Peyer's patch (tissue), 4 donors: ENCODE measurements at regions not wholly inside any gene's neighbourhood (a gene's known extent, or its start where the extent isn't known, plus 50 kb on each side); places are given as distances from the start of the nearest gene placed in this dataset.

Source experiments
- DNase-seq, 3 donors: peaks; one replicate each; pipeline ENCODE4 v3.0.0-alpha.2; 2017 to 2019
- H3K27ac ChIP-seq, 4 donors: fragments of 200-600 bp; sonication (generic); one replicate each; pipeline ENCODE4 v1.5.1; 2016 to 2019
- H3K27me3 ChIP-seq, 2 donors: fragments of 200-600 bp; sonication (generic); one replicate each; pipeline ENCODE4 v1.5.1; 2019
- H3K36me3 ChIP-seq, 3 donors: fragments of 200-600 bp; sonication (generic); one replicate each; pipeline ENCODE4 v1.5.1; 2016 to 2019
- H3K4me1 ChIP-seq, 4 donors: fragments of 200-600 bp; sonication (generic); one replicate each; pipeline ENCODE4 v1.5.1; 2016 to 2019
- H3K4me3 ChIP-seq, 4 donors: fragments of 200-600 bp; sonication (generic); 1 replicate in 3 of 4; 2 replicates in 1 of 4; pipeline ENCODE4 v1.5.1; 2016 to 2019; ENCODE audit warnings: mild to moderate bottlenecking in 1 of 4
- H3K9me3 ChIP-seq, 4 donors: fragments of 200-600 bp; sonication (generic); one replicate each; pipeline ENCODE4 v1.5.1; 2016 to 2019; ENCODE audit warnings: mild to moderate bottlenecking in 1 of 4
- CTCF ChIP-seq, 6 experiments: fragments of 450-650 bp in 4 of 6; fragments of 200-600 bp in 2 of 6; sonication (generic) in 1 of 6; IDR thresholded peaks; one replicate each; pipeline ENCODE4 v1.5.1; 2017 to 2019; ENCODE audit warnings: antibody characterized with exemption in 6 of 6, mild to moderate bottlenecking in 3 of 6, moderate library complexity in 1 of 6
- POLR2A ChIP-seq, 2 donors: fragments of 450-650 bp; IDR thresholded peaks; one replicate each; pipeline ENCODE4 v1.5.1; 2017; ENCODE audit warnings: antibody characterized with exemption in 2 of 2, mild to moderate bottlenecking in 2 of 2, moderate library complexity in 2 of 2

- Histone ChIP-seq H3K27me3 (no peaks in the 10 kb centered on the region), H3K27ac (no peak overlapping the region), H3K4me1 (no peaks in the 10 kb centered on the region), H3K36me3 (no peaks in the 10 kb centered on the region), H3K4me3 (no peak overlapping the region), H3K9me3 (no peaks in the 10 kb centered on the region)
- TF ChIP-seq POLR2A (IDR thresholded peaks at IDR 0.05) (no peak), CTCF (IDR thresholded peaks at IDR 0.05) (no peak)
- DNase-seq: no peak
Measured at GRCh38 chr11:134761386-134761785, 349.3 kb upstream of the B3GAT1 start.

- no peak for TF ChIP-seq POLR2A (IDR thresholded peaks at IDR 0.05)
- no peak for TF ChIP-seq CTCF (IDR thresholded peaks at IDR 0.05)
- H3K27me3 ChIP-seq: no peaks in the 10 kb centered on the region
- DNase-seq: no peak
Measured at GRCh38 chr11:134760957-134761356, 348.9 kb upstream of the B3GAT1 start.

GRCh38 chr11:134760299-134760698 is 348.3 kb upstream of the B3GAT1 start:
- no peak for DNase-seq
- H3K9me3 ChIP-seq: no peaks in the 10 kb centered on the region
- H3K36me3 ChIP-seq: no peaks in the 10 kb centered on the region
- TF ChIP-seq POLR2A (IDR thresholded peaks at IDR 0.05): no peak
- no peak for TF ChIP-seq CTCF (IDR thresholded peaks at IDR 0.05)
- no peak overlapping the region for H3K4me3 ChIP-seq
- no peaks in the 10 kb centered on the region for H3K4me1 ChIP-seq
- H3K27ac ChIP-seq: no peak overlapping the region
- no peaks in the 10 kb centered on the region for H3K27me3 ChIP-seq

More at GRCh38 chr11:134760957-134761356, 348.9 kb upstream of the B3GAT1 start:
- no peak overlapping the region for H3K27ac ChIP-seq
- no peaks in the 10 kb centered on the region for H3K9me3 ChIP-seq
- H3K4me1 ChIP-seq: no peaks in the 10 kb centered on the region
- no peak overlapping the region for H3K4me3 ChIP-seq
- no peaks in the 10 kb centered on the region for H3K36me3 ChIP-seq

- Histone ChIP-seq H3K36me3 (no peaks in the 10 kb centered on the region), H3K9me3 (no peaks in the 10 kb centered on the region), H3K4me3 (no peak overlapping the region), H3K27me3 (no peaks in the 10 kb centered on the region), H3K27ac (no peak overlapping the region), H3K4me1 (no peaks in the 10 kb centered on the region)
- TF ChIP-seq CTCF (IDR thresholded peaks at IDR 0.05) (no peak), POLR2A (IDR thresholded peaks at IDR 0.05) (no peak)
- no peak for DNase-seq
Measured at GRCh38 chr11:134759855-134760254, 347.8 kb upstream of the B3GAT1 start.

GRCh38 chr11:134759274-134759673 is 347.2 kb upstream of the B3GAT1 start:
- no peak for DNase-seq
- no peaks in the 10 kb centered on the region for H3K36me3 ChIP-seq
- no peak overlapping the region for H3K27ac ChIP-seq
- no peaks in the 10 kb centered on the region for H3K27me3 ChIP-seq
- TF ChIP-seq POLR2A (IDR thresholded peaks at IDR 0.05) (no peak), CTCF (IDR thresholded peaks at IDR 0.05) (no peak)
- no peaks in the 10 kb centered on the region for H3K4me1 ChIP-seq
- H3K9me3 ChIP-seq: no peaks in the 10 kb centered on the region
- H3K4me3 ChIP-seq: no peak overlapping the region

- Histone ChIP-seq H3K9me3 (no peaks in the 10 kb centered on the region), H3K36me3 (no peaks in the 10 kb centered on the region), H3K4me3 (no peak overlapping the region), H3K4me1 (no peaks in the 10 kb centered on the region), H3K27me3 (no peaks in the 10 kb centered on the region), H3K27ac (no peak overlapping the region)
- peak in 1 of 3 donors; percentile 14 for DNase-seq
- TF ChIP-seq CTCF (IDR thresholded peaks at IDR 0.05) (no peak), POLR2A (IDR thresholded peaks at IDR 0.05) (no peak)
Measured at GRCh38 chr11:134758342-134758931, 346.4 kb upstream of the B3GAT1 start.
